Pancreas (tissue), 10 donors: ENCODE measurements at regions not wholly inside any gene's neighbourhood (a gene's known extent, or its start where the extent isn't known, plus 50 kb on each side); places are given as distances from the start of the nearest gene placed in this dataset.

Experiments used
- ATAC-seq, 4 donors: fragments of 200-7000 bp; cut with Tn5 transposase; one replicate each; pipeline versions ENCODE4 v1.8.0 to v1.9.1; 2020; ENCODE audit warnings: mild to moderate bottlenecking in 4 of 4, moderate library complexity in 4 of 4
- DNase-seq, 6 donors: peaks; one replicate each; pipeline ENCODE4 v3.0.0-alpha.2; 2020
- FAIRE-seq: peaks from 2 replicates; lab custom pipeline; 2012; peaks lifted over from hg19 to GRCh38; lab: Jason Lieb, UNC
- H3K27ac ChIP-seq, 4 donors: fragments of 200-600 bp; sonication (generic); 1 replicate in 3 of 4; 2 replicates in 1 of 4; pipeline versions ENCODE4 v1.5.0 to v1.8.0; 2020
- H3K27me3 ChIP-seq, 4 donors: fragments of 200-600 bp; one replicate each; pipeline ENCODE4 v1.8.0; 2021
- H3K36me3 ChIP-seq, 3 donors: fragments of 200-600 bp; sonication (generic) in 1 of 3; one replicate each; pipeline versions ENCODE4 v1.5.0 to v1.8.0; 2020 to 2021
- H3K4me1 ChIP-seq, 3 donors: fragments of 200-600 bp; one replicate each; pipeline ENCODE4 v1.8.0; 2021
- H3K4me3 ChIP-seq, 4 donors: fragments of 200-600 bp; sonication (generic) in 2 of 4; one replicate each; pipeline versions ENCODE4 v1.5.0 to v1.8.0; 2020 to 2021
- H3K9me3 ChIP-seq, 4 donors: fragments of 200-600 bp; one replicate each; pipeline ENCODE4 v1.8.0; 2021
- WGBS, 2 donors: extraction: QIAGEN DNeasy Blood & Tissue Kit; methylation state at CpG; one replicate each; pipeline ENCODE4 v1.1.7; 2013; 5-methylcytosine and 5-hydroxymethylcytosine counted together
- intact Hi-C, 3 donors: fragments of 100-400 bp; cut with DNase I; formaldehyde crosslinking; loops; one replicate each; pipeline versions ENCODE4 v1.11.1 to v1.14.2; 2022
- TF ChIP-seq, protein P1 (sequence below), 4 donors: fragments of 200-600 bp; sonication (generic) in 3 of 4; IDR thresholded peaks; one replicate each; pipeline versions ENCODE4 v1.5.0 to v1.8.0; 2021; ENCODE audit warnings: antibody characterized with exemption in 4 of 4
- donor health status: healthy with polysubstance abuse.
- donor health status: DM: no; HTN: no; CAD: no; lungs with moderate emphysema.
- donor health status: DM: no; HTN: no; CAD: no.
- donor health status: control.
- donor health status: control.
- donor health status: Bipolar disorder and iron deficiency.
- donor health status: DM: yes; HTN: yes; CAD: no.
- donor health status: DM: no; HTN: no; CAD: no.
- donor health status: DM: no; HTN: no; CAD: no.
- donor health status: DM: yes; HTN: yes; CAD: no.

DNA sequence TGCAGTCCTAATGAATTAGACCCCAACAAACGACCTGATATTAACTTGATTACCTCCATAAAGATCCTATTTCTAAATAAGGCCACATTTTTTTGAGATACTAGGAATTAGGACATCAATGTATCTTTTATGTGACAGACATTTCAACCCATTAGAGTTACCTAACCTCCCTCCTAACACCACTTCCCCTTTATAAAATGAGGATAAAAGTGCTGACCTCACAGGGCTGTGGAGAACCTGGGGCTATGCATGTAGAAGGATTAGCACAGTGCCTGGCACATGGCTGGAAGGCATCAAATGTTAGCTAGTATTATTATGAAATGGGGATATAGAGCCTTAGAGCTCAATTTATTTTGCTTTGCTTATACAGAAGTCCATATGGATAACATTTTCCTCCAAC lies 53.5 kb upstream of the LRRN1 start:
- TF ChIP-seq, protein P1, sequence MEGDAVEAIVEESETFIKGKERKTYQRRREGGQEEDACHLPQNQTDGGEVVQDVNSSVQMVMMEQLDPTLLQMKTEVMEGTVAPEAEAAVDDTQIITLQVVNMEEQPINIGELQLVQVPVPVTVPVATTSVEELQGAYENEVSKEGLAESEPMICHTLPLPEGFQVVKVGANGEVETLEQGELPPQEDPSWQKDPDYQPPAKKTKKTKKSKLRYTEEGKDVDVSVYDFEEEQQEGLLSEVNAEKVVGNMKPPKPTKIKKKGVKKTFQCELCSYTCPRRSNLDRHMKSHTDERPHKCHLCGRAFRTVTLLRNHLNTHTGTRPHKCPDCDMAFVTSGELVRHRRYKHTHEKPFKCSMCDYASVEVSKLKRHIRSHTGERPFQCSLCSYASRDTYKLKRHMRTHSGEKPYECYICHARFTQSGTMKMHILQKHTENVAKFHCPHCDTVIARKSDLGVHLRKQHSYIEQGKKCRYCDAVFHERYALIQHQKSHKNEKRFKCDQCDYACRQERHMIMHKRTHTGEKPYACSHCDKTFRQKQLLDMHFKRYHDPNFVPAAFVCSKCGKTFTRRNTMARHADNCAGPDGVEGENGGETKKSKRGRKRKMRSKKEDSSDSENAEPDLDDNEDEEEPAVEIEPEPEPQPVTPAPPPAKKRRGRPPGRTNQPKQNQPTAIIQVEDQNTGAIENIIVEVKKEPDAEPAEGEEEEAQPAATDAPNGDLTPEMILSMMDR (IDR thresholded peaks at IDR 0.05), result no peak
- no peaks in the 10 kb centered on the region for H3K4me1 ChIP-seq
- H3K36me3 ChIP-seq, result no peaks in the 10 kb centered on the region
- H3K27ac ChIP-seq, result no peak overlapping the region
- no peak for ATAC-seq
- H3K4me3 ChIP-seq, result no peak overlapping the region
- H3K9me3 ChIP-seq, result no peaks in the 10 kb centered on the region
- intact Hi-C loops, result no loop called here
- 45 to 64% methylated on average over 1 of the region's 1 CpG for WGBS, 2 donors
- no peaks in the 10 kb centered on the region for H3K27me3 ChIP-seq
- no peak for FAIRE-seq
- DNase-seq, result no peak

DNA sequence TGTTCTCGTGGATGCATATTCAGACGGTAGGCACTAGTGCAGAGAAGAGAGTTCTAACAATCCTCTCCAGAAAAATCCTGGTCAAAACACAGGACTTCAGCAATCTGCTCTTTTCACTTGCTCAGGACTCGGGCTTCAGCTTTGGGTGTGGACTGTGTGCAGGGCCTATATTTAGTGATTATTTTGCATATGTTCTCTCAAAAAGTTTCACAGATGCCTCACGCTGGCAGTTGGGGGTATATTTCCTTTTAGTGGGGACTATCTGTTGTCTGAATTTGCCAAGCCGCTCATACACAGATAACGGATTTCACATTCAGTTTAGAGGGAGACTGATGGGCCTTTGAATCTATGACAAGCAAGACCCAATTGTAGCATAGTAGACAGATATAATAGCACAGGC lies 54.4 kb upstream of the LRRN1 start:
- DNase-seq, result no peak
- no peak for ATAC-seq
- TF ChIP-seq, protein P1 (IDR thresholded peaks at IDR 0.05), result no peak
- H3K4me3 ChIP-seq, result no peak overlapping the region
- no peaks in the 10 kb centered on the region for H3K36me3 ChIP-seq
- intact Hi-C loops, result no loop called here
- 82 to 98% methylated on average over 6 of the region's 6 CpGs for WGBS, 2 donors
- no peak for FAIRE-seq
- H3K4me1 ChIP-seq, result no peaks in the 10 kb centered on the region
- H3K9me3 ChIP-seq, result no peaks in the 10 kb centered on the region
- no peaks in the 10 kb centered on the region for H3K27me3 ChIP-seq
- H3K27ac ChIP-seq, result no peak overlapping the region

DNA sequence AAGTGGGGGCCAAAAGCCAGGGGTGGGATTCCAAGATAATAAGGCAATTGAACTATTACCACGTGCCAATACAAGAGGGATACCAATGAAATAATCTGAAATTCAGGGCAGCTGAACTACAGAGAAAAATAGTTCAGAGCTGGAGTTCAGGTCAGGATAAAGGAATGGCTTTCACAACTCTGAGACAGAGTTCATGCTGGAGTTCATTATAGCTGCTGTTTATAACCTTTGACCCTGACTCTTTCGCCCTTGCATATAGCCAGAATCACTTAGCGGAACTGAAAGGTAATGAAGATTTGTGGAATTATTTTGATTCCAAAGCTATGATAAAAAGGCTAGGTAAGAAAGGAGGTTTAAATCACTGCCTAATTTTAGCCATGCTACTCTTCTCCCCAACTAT lies 55.5 kb upstream of the LRRN1 start:
- H3K9me3 ChIP-seq, result no peaks in the 10 kb centered on the region
- H3K27ac ChIP-seq, result no peak overlapping the region
- TF ChIP-seq, protein P1 (IDR thresholded peaks at IDR 0.05), result no peak
- FAIRE-seq (no peak), DNase-seq (no peak), ATAC-seq (no peak)
- intact Hi-C loops, result no loop called here
- H3K4me1 ChIP-seq, result no peaks in the 10 kb centered on the region
- H3K36me3 ChIP-seq, result no peaks in the 10 kb centered on the region
- no peak overlapping the region for H3K4me3 ChIP-seq
- WGBS, 2 donors, result 89% methylated on average over 3 of the region's 3 CpGs
- no peaks in the 10 kb centered on the region for H3K27me3 ChIP-seq

DNA sequence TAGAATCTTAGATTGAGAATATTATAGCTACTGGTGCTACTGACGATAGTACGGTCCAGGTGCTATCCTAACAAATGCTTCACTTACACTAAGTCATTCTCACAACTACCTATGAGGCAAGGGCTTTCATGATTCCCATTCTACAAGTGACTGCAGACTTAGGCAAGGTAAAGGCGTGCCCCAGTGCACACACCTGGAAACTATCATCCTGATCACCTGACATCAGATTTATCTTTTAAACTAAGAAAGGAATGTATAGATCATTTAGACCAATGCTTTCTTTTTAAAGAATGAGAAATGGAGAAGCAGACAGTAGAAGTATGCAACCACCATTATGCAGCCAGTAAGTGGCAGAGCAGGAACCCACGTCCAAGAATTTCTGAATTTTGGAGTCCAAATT lies 59.2 kb upstream of the LRRN1 start:
- no peak for FAIRE-seq

DNA sequence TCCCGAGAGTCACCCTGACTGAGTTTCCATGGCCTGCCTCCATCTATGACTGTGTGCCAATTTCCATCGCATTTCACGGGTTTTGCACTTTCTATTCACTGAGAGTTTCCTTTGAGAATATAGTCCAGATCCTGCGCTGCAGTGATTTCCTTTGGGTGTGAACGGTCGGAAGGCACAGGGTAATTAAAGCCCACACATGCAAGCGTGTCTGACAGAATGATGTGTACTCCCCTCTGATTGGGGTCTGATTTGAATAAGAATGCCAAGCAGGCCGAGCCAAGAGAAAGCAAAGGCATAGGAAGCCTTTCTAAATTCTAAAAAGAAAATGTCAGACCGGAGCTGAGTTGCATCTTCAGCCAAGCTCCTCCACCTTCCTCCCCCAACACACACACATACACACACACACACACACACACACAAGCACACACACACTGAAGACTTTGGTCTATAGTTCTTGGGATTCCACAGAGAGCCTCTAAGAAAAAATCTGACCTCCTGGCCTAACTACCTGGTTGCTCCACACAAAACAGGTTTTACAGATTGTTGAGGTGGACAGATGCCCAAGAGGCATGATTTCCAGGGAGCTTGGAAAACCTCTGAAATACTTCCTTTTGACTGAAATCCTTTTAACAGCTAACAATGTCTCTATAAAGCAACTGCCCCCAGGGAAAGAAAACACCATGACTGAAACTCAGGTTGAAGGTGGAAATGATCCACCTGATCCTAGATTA lies 59.7 kb upstream of the LRRN1 start:
- Histone ChIP-seq H3K4me3 (no peak overlapping the region), H3K9me3 (no peaks in the 10 kb centered on the region), H3K4me1 (no peaks in the 10 kb centered on the region), H3K27me3 (no peaks in the 10 kb centered on the region), H3K27ac (no peak overlapping the region), H3K36me3 (no peaks in the 10 kb centered on the region)
- intact Hi-C loops, result no loop called here
- no peak for DNase-seq
- FAIRE-seq, result no peak
- WGBS, 2 donors, result 86 to 88% methylated on average over 9 of the region's 9 CpGs
- TF ChIP-seq, protein P1 (IDR thresholded peaks at IDR 0.05), result no peak
- no peak for ATAC-seq

More for the DNA sequence above, 59.2 kb upstream of the LRRN1 start:
- Histone ChIP-seq H3K27ac (no peak overlapping the region), H3K4me3 (no peak overlapping the region), H3K27me3 (no peaks in the 10 kb centered on the region), H3K4me1 (no peaks in the 10 kb centered on the region), H3K36me3 (no peaks in the 10 kb centered on the region), H3K9me3 (no peaks in the 10 kb centered on the region)
- DNase-seq (no peak), ATAC-seq (no peak)
- TF ChIP-seq, protein P1 (IDR thresholded peaks at IDR 0.05), result no peak
- intact Hi-C loops, result no loop called here
- 80 to 91% methylated on average over 4 of the region's 4 CpGs for WGBS, 2 donors
